GM19035 (cell line): ENCODE measurements at regions not wholly inside any gene's neighbourhood (a gene's known extent, or its start where the extent isn't known, plus 50 kb on each side); places are given as distances from the start of the nearest gene placed in this dataset.

Source experiments
- ATAC-seq: cut with Tn5 transposase; IDR thresholded peaks from one replicate; pipeline ENCODE4 v1.9.1; 2021; ENCODE audit not compliant: unreplicated experiment

- ATAC-seq, result no peak
Measured at GRCh38 chr11:91820709-91821108, 403.9 kb upstream of the FAT3 start.

GRCh38 chr11:91819777-91820176 is 404.8 kb upstream of the FAT3 start:
- ATAC-seq, result no peak

GRCh38 chr11:91819195-91819594 is 405.4 kb upstream of the FAT3 start:
- ATAC-seq, result no peak

- no peak for ATAC-seq
Measured at GRCh38 chr11:91817996-91818395, 406.6 kb upstream of the FAT3 start.

- ATAC-seq, result no peak
Measured at GRCh38 chr11:91813263-91813662, 411.4 kb upstream of the FAT3 start.

- ATAC-seq, result no peak
Measured at GRCh38 chr11:91810871-91811270, 413.7 kb upstream of the FAT3 start.

- no peak for ATAC-seq
Measured at GRCh38 chr11:91805293-91805692, 419.3 kb upstream of the FAT3 start.

GRCh38 chr11:91804042-91804441 is 420.6 kb upstream of the FAT3 start:
- ATAC-seq, result no peak

GRCh38 chr11:91802475-91802874 is 422.1 kb upstream of the FAT3 start:
- ATAC-seq, result no peak

- no peak for ATAC-seq
Measured at GRCh38 chr11:91800208-91800914, 424.3 kb upstream of the FAT3 start.

GRCh38 chr11:91798240-91798639 is 426.4 kb upstream of the FAT3 start:
- no peak for ATAC-seq

- ATAC-seq, result no peak
Measured at GRCh38 chr11:91796999-91797398, 427.6 kb upstream of the FAT3 start.

GRCh38 chr11:91795139-91795887 is 429.3 kb upstream of the FAT3 start:
- ATAC-seq, result no peak

- ATAC-seq, result no peak
Measured at GRCh38 chr11:91794146-91794545, 430.5 kb upstream of the FAT3 start.

GRCh38 chr11:91792779-91793262 is 431.8 kb upstream of the FAT3 start:
- no peak for ATAC-seq

GRCh38 chr11:91791171-91791468 is 433.5 kb upstream of the FAT3 start:
- no peak for ATAC-seq

- ATAC-seq, result no peak
Measured at GRCh38 chr11:91790346-91791170, 434.1 kb upstream of the FAT3 start.

GRCh38 chr11:91788764-91789163 is 435.9 kb upstream of the FAT3 start:
- no peak for ATAC-seq

- ATAC-seq, result no peak
Measured at GRCh38 chr11:91786097-91786496, 438.5 kb upstream of the FAT3 start.

- no peak for ATAC-seq
Measured at GRCh38 chr11:91783173-91783572, 441.4 kb upstream of the FAT3 start.

- ATAC-seq, result no peak
Measured at GRCh38 chr11:91778758-91779157, 445.9 kb upstream of the FAT3 start.

GRCh38 chr11:91776655-91777054 is 448.0 kb upstream of the FAT3 start:
- ATAC-seq, result no peak
